Hepatocyte (in vitro differentiated cells): ENCODE measurements at regions not wholly inside any gene's neighbourhood (a gene's known extent, or its start where the extent isn't known, plus 50 kb on each side); places are given as distances from the start of the nearest gene placed in this dataset.

ENCODE experiments used
- CTCF ChIP-seq: fragments of 200-600 bp; sonication (generic); IDR thresholded peaks from 2 replicates; pipeline ENCODE4 v1.5.1; 2016; ENCODE audit warnings: antibody characterized with exemption, mild to moderate bottlenecking; ENCODE audit not compliant: poor library complexity
- EZH2 ChIP-seq: fragments of 200-600 bp; sonication (generic); IDR thresholded peaks from 2 replicates; pipeline ENCODE4 v1.6.1; 2016; ENCODE audit warnings: antibody characterized with exemption, mild to moderate bottlenecking, borderline replicate concordance
- EZH2phosphoT487 ChIP-seq: fragments of 200-600 bp; sonication (generic); IDR thresholded peaks from one replicate; pipeline ENCODE4 v1.6.1; 2018; ENCODE audit warnings: antibody characterized with exemption, mild to moderate bottlenecking, low read depth, moderate library complexity; ENCODE audit not compliant: unreplicated experiment, severe bottlenecking

- TF ChIP-seq CTCF (no peak), EZH2phosphoT487 (no peak), EZH2 (no peak)
These were observed 78.9 kb upstream of the KCNK2 start for GRCh38 chr1:215003686-215004085.
